ENCODE measurements at regions not wholly inside any gene's neighbourhood (a gene's known extent, or its start where the extent isn't known, plus 50 kb on each side); places are given as distances from the start of the nearest gene placed in this dataset.
"Not testable (repeated sequence)": the region's sequence is repeated elsewhere in the genome, so short reads cannot be mapped to it uniquely, and the experiment has no call there.

DNA sequence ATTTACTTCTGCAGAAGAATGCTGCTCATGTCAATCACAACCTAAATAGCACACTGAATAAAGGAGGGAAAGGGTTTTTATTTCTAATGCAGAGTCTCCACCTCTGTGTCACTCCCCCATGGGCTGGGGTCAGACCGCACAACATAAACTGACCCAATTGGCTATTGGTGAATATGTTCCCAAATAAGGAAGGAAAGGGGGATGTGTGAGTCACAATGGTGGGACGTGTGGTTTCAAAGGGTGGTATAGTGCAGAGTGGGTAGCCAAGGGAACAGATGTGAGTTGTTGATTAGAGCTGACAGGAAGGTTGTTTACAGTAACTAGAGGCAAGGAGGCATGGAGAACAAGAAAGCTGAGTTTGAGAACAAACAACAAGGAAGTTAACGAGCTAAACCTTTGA, 491.8 kb downstream of the ZPLD1 start:
- DNase-seq: no peak

DNA sequence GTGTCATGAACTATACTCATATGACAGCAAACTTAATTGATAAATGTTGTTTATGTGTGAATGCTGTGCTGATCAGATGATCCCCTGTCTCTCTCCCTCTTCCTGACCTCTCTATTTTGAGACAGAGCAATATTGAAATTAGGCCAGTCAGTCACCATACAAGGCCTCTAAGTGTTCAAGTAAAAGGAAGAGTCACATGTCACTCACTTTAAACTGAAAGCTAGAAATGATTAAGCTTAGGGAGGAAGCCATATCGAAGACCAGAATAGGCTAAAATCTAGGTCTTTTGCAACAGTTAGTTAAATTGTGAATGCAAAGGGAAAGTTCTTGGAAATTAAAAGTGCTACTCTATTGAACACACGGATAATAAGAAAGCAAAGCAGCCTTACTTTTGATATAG, 498.6 kb downstream of the ZPLD1 start:
- DNase-seq: no peak

GRCh38 chr3:102936511-102937045, 501.8 kb downstream of the ZPLD1 start:
- DNase-seq: no peak

DNA sequence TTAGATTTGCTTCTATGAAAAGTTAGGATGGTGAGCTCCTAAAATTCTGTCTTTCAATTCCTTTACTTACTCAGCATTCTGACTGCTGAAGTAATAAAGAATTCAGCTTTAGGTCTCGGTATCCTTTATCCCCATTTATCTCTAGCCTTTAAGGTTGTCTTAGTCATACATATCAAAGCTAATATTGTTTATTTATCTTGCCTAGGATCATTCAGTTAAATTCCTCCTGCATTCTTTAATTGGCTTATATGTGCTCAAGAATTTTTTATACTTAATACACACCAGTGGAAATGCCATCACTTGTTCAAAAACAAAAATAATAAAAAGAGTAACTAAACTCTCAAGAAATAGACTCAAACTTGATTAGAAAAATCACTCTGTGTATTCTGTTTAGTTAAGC, 507.0 kb downstream of the ZPLD1 start:
- DNase-seq: no peak

DNA sequence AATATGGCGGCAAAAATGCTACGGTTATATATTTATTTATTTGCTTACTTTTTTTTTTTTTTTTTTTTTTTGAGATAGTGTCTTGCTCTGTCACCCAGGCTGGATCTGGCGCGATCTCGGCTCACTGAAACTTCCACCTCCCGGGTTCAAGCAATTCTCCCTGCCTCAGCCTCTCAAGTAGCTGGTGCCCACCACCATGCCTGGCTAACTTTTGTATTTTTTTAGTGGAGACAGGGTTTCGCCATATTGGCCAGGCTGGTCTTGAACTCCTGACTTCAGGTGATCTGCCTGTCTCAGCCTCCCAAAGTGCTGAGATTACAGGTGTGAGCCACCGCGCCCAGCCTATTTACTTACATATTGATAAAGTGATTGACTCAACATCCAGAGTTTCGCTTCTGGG, 511.6 kb downstream of the ZPLD1 start:
- DNase-seq: not testable (repeated sequence)

- DNase-seq: no peak
Observed at GRCh38 chr3:102972350-102972749, 537.5 kb downstream of the ZPLD1 start.

DNA sequence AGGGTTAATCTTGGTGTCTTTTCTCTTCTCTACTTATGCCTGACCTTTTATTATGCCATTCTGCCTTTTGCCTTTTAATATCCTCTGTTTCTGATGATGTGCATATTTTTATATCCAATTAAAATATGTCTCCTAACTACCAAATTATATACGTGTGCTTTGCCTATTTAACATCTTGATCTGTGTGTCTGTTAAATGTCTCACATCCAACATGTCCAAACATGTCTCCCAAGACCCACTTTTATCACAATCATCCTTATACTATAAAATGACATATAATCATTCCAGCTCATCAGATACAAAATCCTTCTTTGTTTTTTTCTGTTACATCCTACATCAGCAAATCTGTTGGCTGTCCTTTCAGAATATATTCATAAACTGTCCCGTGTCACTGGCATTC, 539.5 kb downstream of the ZPLD1 start:
- DNase-seq: no peak

DNA sequence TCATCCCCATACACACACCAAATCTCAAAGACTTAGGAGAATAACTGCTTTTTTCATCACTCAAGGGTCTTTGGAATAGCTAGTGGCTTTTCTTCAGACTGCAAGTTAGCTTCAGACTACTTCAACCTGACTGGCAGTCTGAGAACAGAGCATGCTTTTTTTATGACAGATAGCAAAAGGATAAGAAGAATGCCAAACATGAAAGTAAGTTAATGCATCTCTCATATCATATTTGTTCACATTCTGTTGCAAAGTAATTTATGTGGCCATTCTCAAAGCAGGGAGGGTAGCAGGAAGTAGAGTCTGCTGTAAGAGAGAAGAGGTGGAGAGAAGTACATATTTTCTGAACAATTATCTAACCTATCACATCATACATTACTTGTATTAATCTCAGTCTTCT, 544.4 kb downstream of the ZPLD1 start:
- DNase-seq: no peak

DNA sequence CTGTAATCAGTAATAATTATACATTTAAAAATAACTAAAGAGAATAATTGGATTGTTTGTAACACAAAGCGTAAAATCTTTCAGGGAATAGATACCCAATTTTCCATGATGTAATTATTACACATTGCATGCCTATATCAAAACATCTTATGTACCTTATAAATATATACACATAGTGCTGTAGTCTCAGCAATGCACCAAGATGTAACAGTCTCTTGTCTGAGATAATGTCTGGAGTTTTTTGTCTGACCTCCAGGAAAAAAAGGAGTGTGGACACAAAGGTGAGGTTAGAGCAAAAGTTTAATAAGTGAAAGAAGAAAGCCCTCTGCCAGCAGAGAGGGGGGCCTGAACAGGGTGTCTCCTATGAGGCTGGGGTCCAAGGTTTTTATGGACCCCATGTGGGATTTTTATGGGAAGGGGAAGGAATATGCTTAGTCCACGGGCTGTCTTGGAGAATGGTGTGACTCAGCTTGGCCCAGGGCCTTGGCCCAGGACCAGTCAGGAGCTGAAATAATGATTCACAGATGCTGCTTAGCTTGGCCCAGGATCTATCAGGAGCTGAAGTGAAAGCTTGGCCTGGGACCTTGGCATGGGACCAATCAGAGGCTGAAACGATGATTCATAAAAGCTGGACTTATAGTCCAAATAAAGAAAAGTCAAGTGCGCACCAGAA, 545.0 kb downstream of the ZPLD1 start:
- peak; percentile 89 for DNase-seq

DNA sequence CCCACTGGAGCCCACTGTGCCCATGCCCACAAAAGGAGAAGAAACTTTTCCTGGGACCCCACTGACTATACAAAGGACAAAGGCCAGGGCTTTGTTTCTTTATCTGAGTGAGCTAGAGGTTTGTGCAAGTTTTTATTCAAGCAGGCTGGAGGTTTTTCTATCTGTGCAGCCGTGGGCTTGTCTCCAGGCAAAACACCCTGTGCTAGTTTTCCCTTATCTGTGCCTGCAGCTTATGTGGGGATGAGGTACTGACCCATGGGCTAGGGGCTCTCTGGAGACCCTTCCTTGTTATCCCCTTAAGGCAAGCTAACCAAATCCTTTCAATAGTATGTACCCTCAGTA, 545.5 kb downstream of the ZPLD1 start:
- no peak for DNase-seq

DNA sequence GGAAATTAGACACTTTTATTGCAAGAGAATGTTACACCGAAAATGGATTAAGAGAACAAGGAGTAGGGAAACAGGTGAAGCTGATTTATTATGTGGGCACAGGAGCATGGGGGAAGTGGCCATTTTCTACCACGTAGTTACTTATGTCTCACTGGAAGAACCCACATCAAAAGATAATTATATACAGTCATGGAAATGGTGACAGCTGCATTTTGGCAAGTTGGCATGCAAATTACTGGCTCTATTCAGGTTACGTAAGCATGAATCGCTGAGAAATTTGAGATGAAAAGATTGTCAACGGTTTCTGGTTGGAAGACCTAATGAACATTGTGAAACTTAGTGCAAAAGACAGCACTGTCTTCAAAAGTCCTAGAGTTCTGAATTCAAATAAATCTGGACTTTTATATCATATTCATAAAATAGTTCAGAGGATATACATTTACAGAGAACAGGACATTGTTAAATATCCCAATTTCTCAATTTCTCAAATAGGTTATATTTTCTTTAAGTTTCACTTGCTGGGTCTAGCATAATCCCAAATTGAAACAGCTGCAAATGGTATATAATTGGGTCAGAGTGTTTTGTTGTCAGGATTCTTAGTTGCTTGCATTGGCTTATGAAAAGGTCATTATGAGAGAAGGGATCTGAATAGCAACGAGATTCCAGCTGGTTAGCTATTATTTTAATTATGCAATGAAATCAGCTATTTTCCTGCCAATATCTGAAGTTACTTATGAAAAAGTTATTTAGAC, 567.8 kb downstream of the ZPLD1 start:
- DNase-seq: peak; percentile 84

- DNase-seq: peak; percentile 17
Observed at GRCh38 chr3:103006526-103007183, 571.8 kb downstream of the ZPLD1 start.

DNA sequence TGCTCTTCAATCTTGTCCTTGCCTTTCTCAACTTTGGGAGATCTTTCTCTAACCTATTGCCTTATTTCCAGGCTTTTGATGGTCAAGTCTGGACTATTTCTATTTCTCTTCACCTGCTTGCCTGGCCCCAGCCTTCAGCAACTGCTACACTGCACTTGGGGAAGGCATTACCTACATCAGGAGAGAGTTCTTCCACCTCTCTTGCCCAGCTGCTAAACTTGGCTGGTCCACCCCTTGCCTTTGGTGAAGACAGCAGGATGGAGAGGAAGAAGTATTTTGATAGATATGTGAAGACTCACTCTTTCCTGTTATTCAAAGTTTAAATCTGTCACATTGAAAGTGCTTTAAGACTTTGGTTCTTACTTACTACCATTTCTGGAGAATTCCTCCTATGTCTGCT, 574.8 kb downstream of the ZPLD1 start:
- DNase-seq: no peak

DNA sequence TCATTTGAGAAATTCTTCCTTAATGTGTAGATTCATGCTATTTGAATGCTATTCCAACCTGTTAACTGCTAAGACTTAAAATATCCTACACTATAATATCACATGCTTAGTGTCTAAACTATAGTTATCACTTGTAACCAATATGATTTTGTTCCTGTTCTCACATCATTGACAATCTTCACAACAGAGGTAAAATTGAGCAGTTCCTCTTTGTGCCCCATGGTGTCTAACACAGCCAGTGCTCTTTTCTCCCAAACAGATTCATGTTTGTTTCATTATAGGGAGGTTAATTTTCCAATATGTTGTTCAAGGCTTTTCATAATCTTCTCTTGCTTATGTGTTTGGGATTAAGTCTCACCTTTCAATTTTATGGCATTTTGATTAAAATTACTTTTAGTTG, 591.1 kb downstream of the ZPLD1 start:
- no peak for DNase-seq

DNA sequence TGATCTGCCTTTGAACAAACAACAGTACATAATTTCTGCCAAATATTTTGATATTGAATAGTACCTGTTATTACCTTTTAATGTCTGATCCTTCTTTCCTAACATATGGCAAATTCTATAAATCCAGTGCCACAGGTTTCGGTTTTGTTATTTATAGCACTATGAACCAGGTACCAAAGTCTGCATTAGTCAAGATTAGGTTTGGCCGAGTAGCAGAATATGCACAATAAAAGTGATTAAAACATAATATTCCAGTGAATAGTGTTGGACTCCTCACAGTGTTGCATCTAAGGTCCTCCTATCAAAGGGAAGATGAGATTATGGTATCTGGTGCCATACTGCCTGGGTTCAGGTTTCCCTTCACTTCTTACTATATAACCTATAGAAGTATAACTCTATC, 599.0 kb downstream of the ZPLD1 start:
- no peak for DNase-seq

DNA sequence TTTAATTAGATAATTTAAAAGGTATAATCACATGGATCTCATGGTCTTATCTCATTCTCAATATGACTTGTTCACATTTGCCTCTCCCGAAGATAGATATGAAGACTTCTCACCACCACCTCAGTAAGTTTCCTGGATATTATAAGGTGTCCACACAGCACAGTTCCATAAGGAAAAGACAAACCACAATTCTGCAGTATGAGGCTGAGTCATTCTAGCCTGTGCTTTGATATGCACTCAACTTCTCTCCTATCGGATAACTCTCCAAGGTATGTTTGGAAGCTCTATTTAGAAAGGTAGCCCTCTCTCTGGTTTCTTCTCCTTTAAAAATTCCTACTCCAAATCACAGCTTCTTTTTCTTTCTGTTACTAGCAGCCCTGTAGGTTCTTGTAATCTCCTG, 612.8 kb downstream of the ZPLD1 start:
- DNase-seq: no peak

DNA sequence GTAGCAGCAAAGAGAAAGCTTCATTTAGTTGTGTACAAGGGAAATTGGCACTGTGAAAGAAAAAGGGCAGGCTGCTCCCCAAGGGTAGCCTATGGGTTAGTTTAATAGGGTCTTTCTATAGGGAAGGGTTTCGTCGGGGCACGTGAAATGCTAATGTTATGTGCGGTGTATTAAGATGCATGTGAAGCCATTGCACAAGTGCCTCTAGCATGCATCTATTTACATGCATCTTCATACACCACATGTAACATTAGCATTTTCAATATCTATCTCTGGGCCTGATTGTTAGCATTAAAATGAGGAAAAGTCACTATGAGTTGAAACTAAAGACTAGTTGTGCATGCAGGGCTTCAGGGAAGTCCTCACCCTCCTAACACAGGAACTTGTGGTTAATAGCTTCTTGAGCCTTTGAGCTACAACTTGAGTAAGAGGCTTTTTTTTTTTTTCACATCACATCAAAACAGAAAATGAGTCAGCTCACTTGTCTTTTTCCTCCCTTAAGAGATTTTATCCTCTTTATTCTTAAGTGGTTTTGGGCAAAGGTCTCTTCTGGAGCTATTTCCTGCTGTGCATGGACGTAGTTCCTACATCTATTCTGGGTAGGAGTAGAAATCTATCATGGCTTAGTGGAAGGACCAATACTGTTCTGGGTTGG, 613.4 kb downstream of the ZPLD1 start:
- no peak for DNase-seq

GRCh38 chr3:103052236-103052830, 617.5 kb downstream of the ZPLD1 start:
- peak; percentile 78 for DNase-seq

GRCh38 chr3:103055021-103055520, 620.3 kb downstream of the ZPLD1 start:
- no peak for DNase-seq

GRCh38 chr3:103056542-103056941, 621.7 kb downstream of the ZPLD1 start:
- DNase-seq: no peak

GRCh38 chr3:103057003-103057402, 622.2 kb downstream of the ZPLD1 start:
- DNase-seq: no peak

DNA sequence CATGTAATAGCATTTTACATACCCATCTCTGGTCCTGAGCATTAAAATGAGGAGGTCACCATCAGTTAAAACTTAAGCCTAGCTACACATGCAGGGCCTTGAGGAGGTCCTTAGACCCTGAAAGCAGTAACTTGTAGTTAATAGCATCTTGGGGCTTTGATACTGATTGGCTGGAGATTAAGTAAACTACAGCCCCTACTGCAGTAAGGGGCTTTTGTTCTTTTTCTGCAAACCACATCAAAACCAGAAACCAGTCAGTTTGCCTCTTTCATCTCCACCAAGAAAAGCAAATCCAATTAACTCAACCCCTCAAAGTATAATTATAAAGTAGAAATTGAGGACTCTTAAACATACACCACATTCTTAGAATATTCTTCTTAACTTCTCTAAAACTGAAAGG, 622.7 kb downstream of the ZPLD1 start:
- no peak for DNase-seq
